HepG2 (cell line): ENCODE measurements at regions not wholly inside any gene's neighbourhood (a gene's known extent, or its start where the extent isn't known, plus 50 kb on each side); places are given as distances from the start of the nearest gene placed in this dataset.

Source experiments
- ATAC-seq: fragments of 200-7000 bp; cut with Tn5 transposase; 3 replicates; pipeline ENCODE4 v1.9.1; 2020; ENCODE audit warnings: mild to moderate bottlenecking, moderate library complexity
- BruUV-seq: library from RNA; stranded (reverse); fragments of 400-500 nt; replicated peaks from 2 replicates; lab custom pipeline; 2021; lab: Mats Ljungman, UMichigan
- CTCF ChIA-PET: fragments of 300-600 bp; formaldehyde crosslinking; extraction: SDS; loops from one replicate; lab custom pipeline; 2021; ENCODE audit warnings: low total read pairs, inconsistent platforms, low intra/inter-chr PET ratio; lab: Yijun Ruan, JAX
- POLR2A ChIA-PET: fragments of 350-600 bp; sonication (Branson Sonifier 250); formaldehyde crosslinking; loops from one replicate; lab custom pipeline; 2020; ENCODE audit warnings: antibody characterized with exemption, inconsistent platforms; lab: Yijun Ruan, JAX
- DNase-seq: peaks from one replicate; pipeline ENCODE4 v3.0.0-alpha.2; 2015; ENCODE audit warnings: low spot score
- FAIRE-seq: peaks from 3 replicates; lab custom pipeline; 2011; peaks lifted over from hg19 to GRCh38; lab: Jason Lieb, UNC
- H2AFZ ChIP-seq: one replicate; pipeline ENCODE4 v1.6.1; 2011; ENCODE audit warnings: low read length, inconsistent platforms
- H3K27ac ChIP-seq: fragments of 300-600 bp; 3 replicates; pipeline ENCODE4 v1.8.0; 2011; ENCODE audit warnings: mixed run types, mild to moderate bottlenecking, mixed read lengths, low read length, inconsistent platforms; ENCODE audit not compliant: insufficient read depth; ENCODE audit errors: extremely low read length
- H3K27me3 ChIP-seq, 2 experiments: fragments of 200-600 bp in 1 of 2; 2 replicates in 1 of 2; 3 replicates in 1 of 2; pipeline versions ENCODE4 v1.6.0 to v1.8.0; 2011; ENCODE audit warnings: low read length in 2 of 2, mild to moderate bottlenecking in 2 of 2, moderate library complexity in 2 of 2, inconsistent platforms in 1 of 2; ENCODE audit not compliant: insufficient read depth in 2 of 2, control insufficient read depth in 1 of 2
- H3K36me3 ChIP-seq, 2 experiments: fragments of 200-600 bp in 1 of 2; replicated peaks in 1 of 2; 2 replicates in 1 of 2; 3 replicates in 1 of 2; pipeline versions ENCODE4 v1.5.1 to v1.8.0; 2011; ENCODE audit warnings: low read length in 2 of 2, inconsistent platforms in 1 of 2; ENCODE audit not compliant: insufficient read depth in 2 of 2, control insufficient read depth in 1 of 2
- H3K4me1 ChIP-seq: 2 replicates; pipeline ENCODE4 v1.5.1; 2012; ENCODE audit warnings: low read length, inconsistent platforms; ENCODE audit not compliant: insufficient read depth
- H3K4me2 ChIP-seq: 2 replicates; pipeline ENCODE4 v1.6.0; 2011; ENCODE audit warnings: low read depth, low read length, inconsistent platforms
- H3K4me3 ChIP-seq, 3 experiments: fragments of 200-600 bp in 1 of 3; sonication (generic), shearing (Covaris generic) in 1 of 3; replicated peaks in 1 of 3; 2 replicates each; pipeline ENCODE4 v1.5.1; 2011 to 2016; ENCODE audit warnings: low read length in 3 of 3, inconsistent platforms in 2 of 3, low read depth in 2 of 3, mild to moderate bottlenecking in 2 of 3, control low read depth in 1 of 3, mixed read lengths in 1 of 3; ENCODE audit not compliant: insufficient read depth in 1 of 3
- H3K79me2 ChIP-seq: one replicate; pipeline ENCODE4 v1.6.1; 2011; ENCODE audit warnings: low read length, inconsistent platforms; ENCODE audit not compliant: insufficient read depth
- H3K9ac ChIP-seq: 2 replicates; pipeline ENCODE4 v1.6.0; 2011; ENCODE audit warnings: mild to moderate bottlenecking, low read depth, low read length, inconsistent platforms; ENCODE audit not compliant: insufficient read depth
- H3K9me3 ChIP-seq: 2 replicates; pipeline ENCODE4 v1.5.1; 2012; ENCODE audit warnings: mild to moderate bottlenecking, low read length
- H4K20me1 ChIP-seq: 2 replicates; pipeline ENCODE4 v1.6.0; 2011; ENCODE audit warnings: inconsistent platforms, mild to moderate bottlenecking, low read length, moderate library complexity; ENCODE audit not compliant: insufficient read depth
- AHR ChIP-seq: IDR thresholded peaks from 2 replicates; pipeline ENCODE4 v1.6.1; 2018; ENCODE audit warnings: missing genetic modification reagents, missing compliant biosample characterization
- DNMT3B ChIP-seq: conservative IDR thresholded peaks from 2 replicates; pipeline ENCODE4 v1.6.1; 2016; ENCODE audit warnings: missing biosample characterization, control low read depth
- EP300 ChIP-seq, 3 experiments: sonication (generic) in 1 of 3; formaldehyde crosslinking in 1 of 3; IDR thresholded peaks; 2 replicates each; pipeline versions ENCODE4 v1.5.1 to v1.6.1; 2011 to 2020; ENCODE audit warnings: low read depth in 2 of 3, low read length in 2 of 3, borderline replicate concordance in 1 of 3, improper control_type of control experiment in 1 of 3, mild to moderate bottlenecking in 1 of 3, missing genetic modification reagents in 1 of 3, moderate library complexity in 1 of 3
- HDAC1 ChIP-seq: sonication (generic); formaldehyde crosslinking; IDR thresholded peaks from 2 replicates; pipeline ENCODE4 v1.5.1; 2020; ENCODE audit warnings: mild to moderate bottlenecking, missing genetic modification reagents
- HES4 ChIP-seq: sonication (generic); formaldehyde crosslinking; IDR thresholded peaks from 2 replicates; pipeline ENCODE4 v1.9.0; 2021; ENCODE audit warnings: mild to moderate bottlenecking, missing genetic modification reagents, borderline replicate concordance
- HOXA3 ChIP-seq: sonication (generic); formaldehyde crosslinking; IDR thresholded peaks from 2 replicates; pipeline ENCODE4 v1.5.0; 2020; ENCODE audit warnings: missing genetic modification reagents
- JDP2 ChIP-seq: sonication (generic); formaldehyde crosslinking; IDR thresholded peaks from 2 replicates; pipeline ENCODE4 v1.8.1; 2022; ENCODE audit warnings: missing genetic modification reagents, borderline replicate concordance
- PCBP2 ChIP-seq: fragments of 200-400 bp; formaldehyde crosslinking; optimal IDR thresholded peaks from 2 replicates; pipeline ENCODE3; 2018; ENCODE audit warnings: low read length, low read depth; ENCODE audit not compliant: poor library complexity, severe bottlenecking
- REL ChIP-seq: sonication (generic); formaldehyde crosslinking; conservative IDR thresholded peaks from 2 replicates; pipeline ENCODE4 v1.8.0; 2022; ENCODE audit warnings: mild to moderate bottlenecking, missing genetic modification reagents, moderate library complexity
- SATB2 ChIP-seq: sonication (generic); formaldehyde crosslinking; IDR thresholded peaks from 2 replicates; pipeline ENCODE4 v1.5.0; 2020; ENCODE audit warnings: missing genetic modification reagents
- TMF1 ChIP-seq: sonication (generic); formaldehyde crosslinking; IDR thresholded peaks from 2 replicates; pipeline ENCODE4 v1.8.1; 2022; ENCODE audit warnings: low read depth, missing genetic modification reagents
- ZNF136 ChIP-seq: sonication (generic); formaldehyde crosslinking; IDR thresholded peaks from 2 replicates; pipeline ENCODE4 v1.8.1; 2022; ENCODE audit warnings: low read depth, mild to moderate bottlenecking, moderate library complexity, missing genetic modification reagents
- ZNF17 ChIP-seq: sonication (generic); formaldehyde crosslinking; IDR thresholded peaks from 2 replicates; pipeline ENCODE4 v1.5.0; 2020; ENCODE audit warnings: mild to moderate bottlenecking, missing genetic modification reagents
- ZNF383 ChIP-seq: sonication (generic); formaldehyde crosslinking; IDR thresholded peaks from 2 replicates; pipeline ENCODE4 v1.4.0; 2020; ENCODE audit warnings: missing genetic modification reagents, mild to moderate bottlenecking, borderline replicate concordance
- ZNF792 ChIP-seq: IDR thresholded peaks from 2 replicates; pipeline ENCODE4 v1.6.1; 2016
- WGBS: methylation state at CpG from one replicate; pipeline ENCODE4 v1.1.6; 2017; ENCODE audit warnings: low lambda C conversion rate; 5-methylcytosine and 5-hydroxymethylcytosine counted together
- in situ Hi-C: cut with HindIII; loops from 2 replicates; pipeline ENCODE4 v1.10.0; 2017; ENCODE audit warnings: low pct_unique_long_range_greater_than_20kb; ENCODE audit not compliant: extremely low pct_ligation_motif_present
- intact Hi-C: fragments of 100-400 bp; cut with micrococcal nuclease; formaldehyde crosslinking; loops from one replicate; pipeline ENCODE4 v1.10.0; 2022; ENCODE audit not compliant: unreplicated experiment
- TF ChIP-seq, protein P1 (sequence below): sonication (generic); formaldehyde crosslinking; IDR thresholded peaks from 2 replicates; pipeline ENCODE4 v1.8.1; 2022; ENCODE audit warnings: mild to moderate bottlenecking, missing genetic modification reagents
- TF ChIP-seq, protein P2 (sequence below): sonication (generic); formaldehyde crosslinking; IDR thresholded peaks from 2 replicates; pipeline ENCODE4 v1.5.1; 2020; ENCODE audit warnings: missing genetic modification reagents, mild to moderate bottlenecking, borderline replicate concordance

DNA sequence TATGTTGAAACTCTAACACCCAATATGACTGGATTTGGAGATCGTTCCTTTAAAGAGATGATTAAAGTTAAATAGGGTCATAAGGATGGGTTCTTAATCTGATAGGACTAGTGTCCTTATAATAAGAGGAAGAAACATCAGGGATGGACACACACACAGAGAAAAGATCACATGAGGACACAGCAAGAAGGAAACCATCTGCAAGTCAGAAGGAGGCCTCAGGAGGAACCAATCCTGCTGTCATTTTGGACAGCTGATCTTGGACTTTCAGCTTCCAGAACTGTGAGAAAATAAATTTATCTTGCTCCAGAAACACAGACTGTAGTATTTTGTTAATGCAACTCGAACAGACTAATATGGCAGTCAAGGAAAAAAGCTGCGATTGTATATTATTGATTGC, 631.5 kb downstream of the PCDH7 start:
- BruUV-seq = no TSS peak
- no peak for FAIRE-seq
- TF ChIP-seq HDAC1 (CRISPR knock-in tag) (no peak), TMF1 (CRISPR knock-in tag) (no peak), ZNF17 (CRISPR knock-in tag) (no peak), HOXA3 (no peak), ZNF136 (CRISPR knock-in tag) (no peak), AHR (CRISPR knock-in tag) (no peak), SATB2 (CRISPR knock-in tag) (no peak), ZNF792 (CRISPR knock-in tag) (no peak), REL (CRISPR knock-in tag) (no peak), JDP2 (CRISPR knock-in tag) (no peak), PCBP2 (no peak)
- DNase-seq = no peak
- H3K36me3 ChIP-seq = no peaks in the 10 kb centered on the region
- H3K27me3 ChIP-seq = no peaks in the 10 kb centered on the region
- CTCF ChIA-PET = no interaction called here
- intact Hi-C loops = no loop called here
- no peaks in the 10 kb centered on the region for H3K4me1 ChIP-seq
- H3K27ac ChIP-seq = no peak overlapping the region
- H4K20me1 ChIP-seq = no peaks in the 10 kb centered on the region
- no peaks in the 10 kb centered on the region for H3K79me2 ChIP-seq
- peaks cover 12% of the 10 kb centered on the region for H3K9me3 ChIP-seq
- no peak overlapping the region for H3K4me2 ChIP-seq
- WGBS = 5% methylated on average over 3 of the region's 3 CpGs
- POLR2A ChIA-PET = no interaction called here
- H3K9ac ChIP-seq = no peak overlapping the region
- no peak for ATAC-seq
- no peak overlapping the region for H3K4me3 ChIP-seq
- in situ Hi-C loops = no loop called here
- no peak overlapping the region for H2AFZ ChIP-seq

DNA sequence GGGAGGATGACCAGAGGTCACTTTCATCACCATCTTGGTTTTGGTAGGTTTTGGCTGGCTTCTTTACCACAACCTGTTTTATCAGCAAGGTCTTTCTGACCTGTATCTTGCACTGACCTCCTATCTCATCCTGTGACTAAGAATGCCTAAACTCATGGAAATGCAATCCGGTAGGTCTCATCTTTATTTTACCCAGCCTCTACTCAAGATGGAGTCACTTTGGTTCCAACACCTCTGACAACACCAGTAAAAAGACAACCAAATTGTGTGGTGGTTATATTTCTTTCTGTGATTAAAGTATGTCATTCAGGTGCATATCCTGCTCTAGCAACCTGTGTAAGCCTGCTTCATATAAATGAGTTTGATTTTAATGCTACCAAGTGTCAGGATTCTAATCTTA, 636.7 kb downstream of the PCDH7 start:
- POLR2A ChIA-PET = no interaction called here
- H3K4me1 ChIP-seq = no peaks in the 10 kb centered on the region
- BruUV-seq = no TSS peak
- in situ Hi-C loops = no loop called here
- H3K4me2 ChIP-seq = no peak overlapping the region
- H4K20me1 ChIP-seq = no peaks in the 10 kb centered on the region
- ATAC-seq (no peak), FAIRE-seq (no peak), DNase-seq (no peak)
- no peaks in the 10 kb centered on the region for H3K79me2 ChIP-seq
- H3K36me3 ChIP-seq = no peaks in the 10 kb centered on the region
- no peaks in the 10 kb centered on the region; the same call in 1 of the 2 replicates for H3K9me3 ChIP-seq
- WGBS = 67% methylated on average over 1 of the region's 1 CpG
- CTCF ChIA-PET = no interaction called here
- no peak overlapping the region for H3K27ac ChIP-seq
- H2AFZ ChIP-seq = no peak overlapping the region
- H3K9ac ChIP-seq = no peak overlapping the region
- intact Hi-C loops = no loop called here
- no peaks in the 10 kb centered on the region for H3K27me3 ChIP-seq
- no peak overlapping the region for H3K4me3 ChIP-seq
- TF ChIP-seq, protein P1, sequence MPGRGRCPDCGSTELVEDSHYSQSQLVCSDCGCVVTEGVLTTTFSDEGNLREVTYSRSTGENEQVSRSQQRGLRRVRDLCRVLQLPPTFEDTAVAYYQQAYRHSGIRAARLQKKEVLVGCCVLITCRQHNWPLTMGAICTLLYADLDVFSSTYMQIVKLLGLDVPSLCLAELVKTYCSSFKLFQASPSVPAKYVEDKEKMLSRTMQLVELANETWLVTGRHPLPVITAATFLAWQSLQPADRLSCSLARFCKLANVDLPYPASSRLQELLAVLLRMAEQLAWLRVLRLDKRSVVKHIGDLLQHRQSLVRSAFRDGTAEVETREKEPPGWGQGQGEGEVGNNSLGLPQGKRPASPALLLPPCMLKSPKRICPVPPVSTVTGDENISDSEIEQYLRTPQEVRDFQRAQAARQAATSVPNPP (CRISPR knock-in tag) = no peak
- TF ChIP-seq, protein P2, sequence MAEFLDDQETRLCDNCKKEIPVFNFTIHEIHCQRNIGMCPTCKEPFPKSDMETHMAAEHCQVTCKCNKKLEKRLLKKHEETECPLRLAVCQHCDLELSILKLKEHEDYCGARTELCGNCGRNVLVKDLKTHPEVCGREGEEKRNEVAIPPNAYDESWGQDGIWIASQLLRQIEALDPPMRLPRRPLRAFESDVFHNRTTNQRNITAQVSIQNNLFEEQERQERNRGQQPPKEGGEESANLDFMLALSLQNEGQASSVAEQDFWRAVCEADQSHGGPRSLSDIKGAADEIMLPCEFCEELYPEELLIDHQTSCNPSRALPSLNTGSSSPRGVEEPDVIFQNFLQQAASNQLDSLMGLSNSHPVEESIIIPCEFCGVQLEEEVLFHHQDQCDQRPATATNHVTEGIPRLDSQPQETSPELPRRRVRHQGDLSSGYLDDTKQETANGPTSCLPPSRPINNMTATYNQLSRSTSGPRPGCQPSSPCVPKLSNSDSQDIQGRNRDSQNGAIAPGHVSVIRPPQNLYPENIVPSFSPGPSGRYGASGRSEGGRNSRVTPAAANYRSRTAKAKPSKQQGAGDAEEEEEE (CRISPR knock-in tag) = no peak
- TF ChIP-seq DNMT3B (CRISPR knock-in tag) (no peak), ZNF383 (CRISPR knock-in tag) (no peak), HES4 (CRISPR knock-in tag) (no peak), EP300 (IDR thresholded peaks at IDR 0.05; ENCODE audit: low read depth in 2 of 2, low read length in 2 of 2) (no peak), EP300 (CRISPR knock-in tag; IDR thresholded peaks at IDR 0.05; ENCODE audit: borderline replicate concordance) (no peak)
